GM21447 (cell line): ENCODE measurements at regions not wholly inside any gene's neighbourhood (a gene's known extent, or its start where the extent isn't known, plus 50 kb on each side); places are given as distances from the start of the nearest gene placed in this dataset.

ENCODE experiments used
- ATAC-seq: cut with Tn5 transposase; IDR thresholded peaks from one replicate; pipeline ENCODE4 v1.9.1; 2021; ENCODE audit not compliant: unreplicated experiment

DNA sequence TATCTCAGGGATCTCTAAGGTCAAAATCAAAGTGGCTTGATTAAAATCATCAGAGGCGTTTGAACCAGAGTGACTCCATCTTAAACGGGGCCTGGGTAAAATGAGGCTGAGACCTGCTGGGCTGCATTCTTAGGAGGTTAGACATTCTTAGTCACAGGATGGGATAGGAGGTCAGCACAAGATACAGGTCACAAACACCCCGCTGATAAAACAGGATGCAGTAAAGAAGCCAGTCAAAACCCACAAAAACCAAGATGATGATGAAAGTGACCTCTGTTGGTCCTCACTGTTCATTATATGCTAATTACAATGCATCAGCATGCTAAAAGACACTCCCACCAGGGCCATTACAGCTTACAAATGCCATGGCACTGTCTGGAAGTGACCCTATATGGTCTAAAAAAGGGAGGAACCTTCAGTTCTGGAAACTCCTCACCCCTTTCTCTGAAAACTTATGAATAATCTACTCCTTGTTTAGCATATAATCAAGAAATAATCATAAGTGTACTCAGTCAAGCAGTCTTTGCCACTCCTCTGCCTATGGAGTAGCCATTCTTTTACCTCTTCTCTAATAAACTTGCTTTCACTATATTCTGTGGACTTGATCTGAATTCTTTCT lies 143.3 kb upstream of the SLCO3A1 start:
- no peak for ATAC-seq

DNA sequence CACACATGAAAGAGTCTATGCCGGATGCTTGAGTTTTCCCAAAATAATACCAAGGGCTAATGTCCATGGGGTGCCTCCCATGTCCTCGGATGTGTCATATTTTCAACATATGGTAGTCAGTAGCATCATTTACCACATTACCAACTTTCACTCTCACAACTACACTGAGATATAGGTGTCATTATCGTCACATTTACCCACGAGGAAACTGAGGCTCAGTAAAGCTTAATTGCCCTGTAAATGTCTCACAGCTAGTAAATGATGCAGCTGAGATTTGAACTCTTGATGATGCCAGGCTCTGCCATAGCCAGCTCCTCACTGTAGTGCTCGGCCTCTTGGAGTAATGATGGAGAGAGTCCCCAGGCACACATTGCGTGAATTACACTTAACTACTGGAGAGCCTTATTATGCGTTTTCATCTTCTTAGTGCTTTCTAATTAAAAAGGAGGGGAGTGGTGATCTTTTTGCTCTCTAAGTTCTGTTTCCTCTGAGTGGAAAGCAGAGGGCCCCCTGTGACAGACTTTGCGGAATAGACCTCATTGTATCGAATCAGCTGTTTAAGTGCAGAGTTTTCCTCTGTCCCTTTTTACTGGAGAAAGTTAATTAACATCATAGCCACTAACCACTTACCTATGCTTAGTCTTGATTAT lies 142.0 kb upstream of the SLCO3A1 start:
- ATAC-seq: no peak

DNA sequence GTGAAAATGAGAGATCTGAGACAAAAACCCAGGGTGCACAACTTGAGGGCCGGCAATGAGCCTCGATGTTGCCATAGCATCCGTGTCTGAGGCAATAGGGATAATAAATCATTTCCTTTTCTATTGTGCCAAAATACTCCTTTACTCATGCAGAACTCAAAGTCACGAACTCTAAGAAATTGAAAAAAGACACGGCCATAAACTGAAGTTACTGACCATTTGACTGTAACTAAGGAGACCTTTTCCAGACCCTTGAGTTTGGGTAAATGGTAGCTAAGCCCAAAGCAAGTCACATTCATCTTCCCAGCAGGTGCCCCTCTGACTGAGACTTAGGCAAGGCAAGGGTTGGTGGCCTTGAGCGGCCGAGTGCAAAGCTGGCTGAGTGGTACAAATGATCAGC lies 141.2 kb upstream of the SLCO3A1 start:
- ATAC-seq: no peak

DNA sequence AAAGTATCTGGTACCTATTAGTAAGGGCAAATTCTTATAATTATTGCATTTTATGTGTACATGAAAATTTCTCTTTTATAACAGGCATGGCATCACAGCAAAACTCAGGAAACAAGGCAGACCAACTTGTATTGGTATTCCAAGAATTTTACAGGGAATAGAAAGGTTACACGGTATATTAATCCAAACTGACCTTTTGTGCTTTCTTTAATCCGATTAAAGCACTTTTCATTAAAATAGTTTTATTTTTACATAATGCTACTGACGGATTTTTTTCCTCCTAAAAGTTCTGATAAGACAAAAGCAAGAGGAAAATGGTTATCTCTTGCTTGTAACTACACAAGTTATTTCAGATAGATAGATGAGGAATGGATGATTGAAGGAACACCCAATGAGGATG lies 137.0 kb upstream of the SLCO3A1 start:
- no peak for ATAC-seq

DNA sequence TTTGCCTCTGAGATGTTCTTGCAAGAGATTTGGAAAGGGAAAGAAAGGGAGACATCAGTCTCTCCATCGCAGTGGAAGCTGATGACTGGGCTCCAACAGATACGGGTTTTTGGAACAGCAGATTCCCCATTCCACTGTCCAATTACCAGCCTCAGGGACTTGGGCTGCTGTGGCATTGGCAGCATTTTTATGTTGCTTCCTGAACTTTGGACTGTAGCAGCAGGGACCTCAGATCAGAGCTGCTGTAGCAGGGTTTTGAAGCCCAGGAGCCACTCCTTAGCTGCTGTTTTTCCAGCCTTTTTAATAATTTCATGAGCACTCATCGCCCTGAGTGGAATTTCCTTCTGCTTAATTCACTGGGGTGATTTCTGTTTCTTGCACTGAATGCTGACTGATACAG lies 135.7 kb upstream of the SLCO3A1 start:
- ATAC-seq: no peak

DNA sequence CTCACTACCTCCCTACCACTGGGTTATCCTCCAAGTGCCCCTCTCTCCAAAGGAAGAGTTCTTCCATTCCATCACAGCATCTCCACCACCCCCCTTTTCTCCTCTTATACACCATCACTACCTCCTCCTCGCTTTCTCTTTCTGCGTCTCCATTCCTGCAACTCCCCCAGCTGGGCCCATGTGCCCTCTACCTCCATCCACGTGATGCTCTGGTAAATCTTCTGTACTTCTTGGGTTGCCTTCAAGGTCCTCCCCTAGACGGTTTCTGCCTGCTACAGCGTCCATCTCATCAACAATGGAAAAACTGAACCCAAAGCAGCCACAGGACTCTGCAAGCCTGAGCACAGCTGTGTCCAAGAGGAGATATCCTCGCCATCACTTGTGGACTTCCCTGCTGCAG lies 129.5 kb upstream of the SLCO3A1 start:
- no peak for ATAC-seq

DNA sequence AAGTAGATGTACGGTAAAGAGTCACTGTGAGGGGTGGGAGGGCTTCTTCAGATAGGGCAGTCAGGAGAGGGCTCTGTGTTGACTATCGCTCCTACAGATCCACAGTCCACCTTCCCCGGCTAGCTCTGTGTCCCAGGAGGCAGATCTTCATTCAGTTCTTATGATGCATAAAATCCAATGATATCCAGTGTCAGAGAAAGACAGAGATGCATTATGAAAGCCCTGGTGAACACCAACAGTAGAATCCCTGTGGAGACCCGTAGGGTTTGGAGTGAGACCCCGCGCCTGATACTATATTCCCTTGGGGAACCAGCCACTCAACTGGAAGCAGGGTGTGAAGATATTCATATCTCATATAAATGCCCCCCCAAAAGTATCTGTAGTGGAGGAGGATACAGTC lies 119.8 kb upstream of the SLCO3A1 start:
- ATAC-seq: no peak

DNA sequence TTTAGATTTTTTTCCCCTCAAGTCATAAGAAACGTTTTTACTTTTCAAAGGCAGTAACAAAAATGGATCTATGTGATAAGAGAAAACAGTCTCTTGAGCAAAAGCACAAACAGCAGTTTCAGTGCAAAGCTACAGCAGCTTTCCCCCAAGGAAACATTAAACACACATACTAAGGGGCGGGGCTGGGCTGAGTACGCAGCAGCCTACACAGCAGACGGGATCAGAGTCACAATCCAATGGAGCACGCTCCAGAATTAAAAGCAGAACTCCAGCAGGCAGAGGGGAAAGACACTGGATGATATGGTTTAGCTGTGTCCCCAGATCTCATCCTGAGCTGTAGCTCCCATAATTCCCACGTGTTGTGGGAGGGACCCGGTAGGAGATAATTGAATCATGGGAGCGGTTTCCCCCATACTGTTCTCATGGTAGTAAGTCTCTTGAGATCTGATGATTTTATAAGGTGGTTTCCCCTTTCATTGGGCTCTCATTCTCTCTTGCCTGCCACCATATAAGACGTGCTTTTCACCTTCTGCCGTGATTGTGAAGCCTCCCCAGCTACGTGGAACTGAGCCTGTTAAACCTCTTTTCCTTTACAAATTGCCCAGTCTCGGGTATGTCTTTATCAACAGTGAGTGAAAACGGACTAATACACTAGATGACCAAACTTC lies 116.2 kb upstream of the SLCO3A1 start:
- ATAC-seq: no peak

DNA sequence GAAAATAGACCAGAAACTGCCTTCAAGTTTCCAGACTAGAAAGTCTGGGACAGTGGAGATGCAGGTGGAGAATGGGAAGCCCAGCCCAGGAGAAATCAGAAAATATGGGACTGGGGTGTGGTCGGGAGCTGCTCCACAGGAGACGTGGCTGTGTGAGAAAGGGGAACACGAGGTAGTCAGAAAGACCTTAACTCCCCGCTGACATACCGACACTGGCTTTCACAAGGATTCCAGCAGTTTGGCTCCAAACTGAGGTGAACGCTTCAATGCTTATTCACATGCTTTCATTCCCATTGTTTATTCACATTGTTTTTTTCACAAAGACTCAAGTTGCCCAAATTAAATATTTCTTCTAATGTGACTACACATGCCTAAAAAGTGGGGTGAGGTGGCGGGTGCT lies 111.5 kb upstream of the SLCO3A1 start:
- no peak for ATAC-seq

DNA sequence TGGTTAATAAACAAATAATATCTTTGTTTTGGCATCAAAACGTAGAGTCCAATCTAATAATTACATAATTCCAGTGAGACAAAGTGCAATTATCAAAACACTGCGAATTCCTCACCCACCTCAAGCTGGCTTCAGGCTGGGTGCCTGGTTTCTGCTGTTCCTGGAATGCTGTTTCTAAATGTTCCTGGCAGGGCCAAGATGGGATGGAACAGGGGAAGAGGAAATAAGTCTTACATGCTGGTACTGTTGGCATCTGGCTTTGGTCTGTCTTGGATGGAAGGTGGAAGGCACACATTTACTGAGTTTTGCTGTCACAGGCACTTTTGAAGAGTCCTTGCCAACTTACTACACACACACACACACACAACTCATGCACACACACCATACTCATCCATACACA lies 101.9 kb upstream of the SLCO3A1 start:
- no peak for ATAC-seq

DNA sequence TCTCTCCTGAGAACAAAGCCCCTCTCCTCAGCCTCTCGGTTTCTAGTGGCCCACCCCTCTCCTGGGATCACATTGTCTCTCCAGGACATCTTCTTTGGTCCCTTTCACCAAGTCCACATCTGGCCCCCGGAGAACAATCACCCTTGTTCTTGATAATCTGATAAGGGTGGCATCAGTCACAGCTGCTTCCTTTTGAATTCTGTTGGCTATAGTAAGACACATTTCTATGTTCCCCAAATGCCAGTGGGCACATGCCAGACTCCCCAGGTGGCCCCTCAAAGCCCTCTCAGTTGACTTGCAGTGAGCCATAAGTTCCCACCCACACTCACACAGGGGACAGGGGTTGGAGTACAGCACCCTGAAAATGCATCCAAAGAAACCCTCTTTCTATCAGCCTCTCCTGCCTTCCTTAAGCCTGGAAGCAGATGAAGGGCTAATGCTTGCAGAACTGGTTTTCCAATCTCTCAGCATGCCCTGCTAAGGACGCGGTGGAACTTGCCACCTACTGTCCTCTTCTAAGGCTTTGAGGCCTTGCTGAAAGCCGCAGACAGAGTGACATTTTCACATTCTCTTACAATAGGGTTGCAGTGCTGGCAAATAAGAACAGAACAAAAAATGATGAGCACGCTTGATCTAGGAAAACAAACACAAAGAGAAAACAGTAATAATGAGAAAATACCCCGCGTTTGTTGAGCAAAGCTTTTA lies 101.3 kb upstream of the SLCO3A1 start:
- no peak for ATAC-seq

DNA sequence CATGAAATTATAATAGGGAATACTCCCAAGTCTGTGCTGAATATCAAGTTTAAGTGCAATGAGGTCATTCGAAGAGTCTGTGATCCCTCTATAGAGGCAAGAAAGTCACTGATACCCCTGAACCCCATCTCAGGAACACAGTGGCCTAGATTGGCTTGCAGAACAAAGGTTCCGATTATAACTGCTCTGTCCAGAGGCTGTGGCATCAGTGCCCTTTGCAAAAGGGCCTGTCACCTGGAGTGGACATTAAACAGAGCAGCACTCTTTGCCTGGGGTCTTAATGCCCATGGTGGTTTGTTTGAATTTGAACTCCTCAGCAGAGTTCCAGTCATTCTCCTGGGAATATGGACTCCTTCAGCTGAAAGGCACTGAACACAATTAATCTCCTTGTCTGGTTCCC lies 93.9 kb upstream of the SLCO3A1 start:
- ATAC-seq: no peak

DNA sequence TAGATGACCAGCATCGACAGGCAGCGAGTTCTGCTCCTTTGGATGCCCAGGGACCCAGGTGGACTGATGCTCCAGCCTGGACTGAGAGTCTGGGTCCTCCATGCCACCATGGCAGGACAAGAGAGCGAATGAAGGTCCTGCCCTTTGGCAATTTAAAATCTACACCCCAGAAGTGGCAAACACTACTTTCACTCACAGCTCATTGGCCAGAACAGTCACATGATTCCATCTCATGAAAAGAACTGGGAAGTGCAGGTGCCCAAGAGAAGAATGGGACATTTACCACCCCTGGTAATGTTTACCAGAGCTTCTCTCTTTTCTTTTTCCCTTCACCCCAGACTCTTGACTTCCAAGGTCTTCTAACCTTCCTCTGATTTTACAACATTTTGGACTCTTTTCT lies 87.8 kb upstream of the SLCO3A1 start:
- no peak for ATAC-seq

DNA sequence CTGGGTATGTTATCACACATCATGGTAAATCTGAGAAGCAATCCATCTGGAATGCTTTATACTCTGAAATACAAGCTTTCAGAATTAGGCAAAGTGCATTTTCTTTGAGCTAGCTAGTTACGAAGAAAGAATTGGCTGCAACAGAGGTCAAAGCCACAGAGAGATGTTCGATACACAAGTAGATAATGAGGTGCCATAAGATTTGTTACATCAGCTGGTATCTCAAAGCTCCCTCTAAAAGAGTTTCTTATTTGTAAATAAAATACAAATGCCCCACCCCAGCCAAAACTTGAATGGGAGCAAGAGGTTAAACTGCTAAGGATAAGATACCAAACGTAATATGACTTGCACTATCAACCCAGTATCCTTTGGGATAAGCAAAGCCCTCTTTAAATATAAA lies 84.0 kb upstream of the SLCO3A1 start:
- ATAC-seq: no peak

DNA sequence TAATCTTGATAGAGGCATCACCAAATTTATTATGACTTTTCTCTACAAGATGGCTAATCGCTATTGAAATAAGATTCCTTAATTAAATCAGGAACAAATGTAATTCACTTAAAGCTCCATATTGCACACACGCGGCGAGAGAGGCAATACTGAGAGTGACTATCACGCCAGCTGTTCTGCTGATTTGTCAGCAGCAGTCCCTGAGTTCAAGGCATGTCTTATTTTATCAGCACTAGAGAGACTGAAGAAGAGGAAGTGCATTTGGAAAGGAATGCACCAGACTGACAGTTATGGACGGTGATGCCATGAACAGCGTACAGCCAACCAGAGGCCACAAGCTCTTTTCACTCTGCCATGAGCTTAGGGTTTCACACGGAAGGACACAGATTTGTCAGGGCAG lies 83.6 kb upstream of the SLCO3A1 start:
- ATAC-seq: no peak

DNA sequence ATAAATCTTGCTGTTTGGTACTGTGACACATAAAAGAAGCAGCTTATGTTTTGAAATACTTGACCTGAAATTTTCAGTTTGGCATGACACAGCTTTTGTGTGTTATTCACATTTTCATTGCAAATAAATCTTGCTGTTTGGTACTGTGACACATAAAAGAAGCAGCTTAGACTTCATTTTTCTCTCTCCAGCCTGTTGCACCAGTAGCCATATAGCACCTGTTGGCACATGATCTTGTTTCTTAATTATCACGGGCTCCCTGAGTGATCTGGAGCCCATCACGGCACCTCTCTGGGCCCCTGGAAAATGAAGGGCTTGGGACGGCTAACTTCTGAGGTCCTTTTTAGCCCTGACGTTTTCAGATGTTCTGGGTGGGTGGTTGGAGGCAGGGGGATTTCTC lies 77.4 kb upstream of the SLCO3A1 start:
- ATAC-seq: no peak

DNA sequence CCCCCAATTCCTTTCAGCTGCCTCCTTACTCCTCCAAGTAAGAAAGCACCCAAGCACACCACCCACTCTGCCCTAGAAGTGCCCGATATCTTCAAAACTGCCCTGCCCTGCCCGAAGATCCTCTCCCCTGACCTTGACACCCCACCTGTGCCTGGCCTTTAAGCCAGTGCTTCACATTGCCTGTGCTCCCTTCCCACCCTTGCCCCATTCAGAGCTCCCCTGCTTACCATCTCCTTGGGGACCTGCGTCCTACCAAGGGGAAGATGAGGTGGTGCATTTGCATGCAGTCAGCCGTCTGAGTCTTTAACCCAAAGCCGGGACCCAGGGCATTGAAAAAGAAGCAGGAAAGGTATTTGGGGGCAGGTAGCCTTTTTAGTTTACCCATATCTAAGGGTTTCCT lies 73.5 kb upstream of the SLCO3A1 start:
- no peak for ATAC-seq

DNA sequence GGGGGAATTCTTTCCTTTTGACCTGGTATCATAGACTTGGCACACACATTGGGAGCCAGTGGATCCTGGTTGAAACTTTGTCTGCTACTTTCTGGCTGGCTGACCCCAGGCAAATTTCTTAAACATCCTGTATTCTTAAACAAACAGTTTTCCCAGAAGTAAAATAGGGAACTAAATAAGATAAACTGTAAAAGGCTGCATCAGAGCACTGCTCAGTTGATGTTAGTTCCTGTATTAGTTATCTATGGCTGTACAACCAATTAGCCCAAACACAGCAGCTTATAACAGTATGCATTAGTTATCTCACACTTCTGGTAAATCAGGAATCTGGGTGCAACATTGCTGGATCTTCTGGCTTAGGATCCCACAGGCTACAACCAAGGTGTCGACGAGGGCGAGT lies 73.1 kb upstream of the SLCO3A1 start:
- ATAC-seq: no peak

DNA sequence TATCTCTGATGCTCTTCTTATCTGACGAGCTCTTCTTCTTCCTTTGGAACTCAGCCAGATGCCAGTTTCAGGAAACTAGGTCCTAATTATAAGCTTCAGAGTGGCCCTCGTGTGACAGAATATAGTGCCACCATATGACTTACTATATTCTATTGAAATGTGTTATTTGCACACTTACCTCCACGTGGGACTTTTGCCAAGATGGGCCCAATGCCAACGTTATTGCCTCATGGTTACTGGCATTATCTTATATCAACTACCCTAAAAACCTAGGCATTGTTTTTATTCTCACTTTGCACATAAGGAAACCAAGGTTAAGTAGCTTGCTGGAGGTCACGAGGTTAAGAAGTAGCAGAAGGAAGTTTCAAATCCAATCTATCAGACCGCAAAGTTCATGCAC lies 71.3 kb upstream of the SLCO3A1 start:
- ATAC-seq: no peak

DNA sequence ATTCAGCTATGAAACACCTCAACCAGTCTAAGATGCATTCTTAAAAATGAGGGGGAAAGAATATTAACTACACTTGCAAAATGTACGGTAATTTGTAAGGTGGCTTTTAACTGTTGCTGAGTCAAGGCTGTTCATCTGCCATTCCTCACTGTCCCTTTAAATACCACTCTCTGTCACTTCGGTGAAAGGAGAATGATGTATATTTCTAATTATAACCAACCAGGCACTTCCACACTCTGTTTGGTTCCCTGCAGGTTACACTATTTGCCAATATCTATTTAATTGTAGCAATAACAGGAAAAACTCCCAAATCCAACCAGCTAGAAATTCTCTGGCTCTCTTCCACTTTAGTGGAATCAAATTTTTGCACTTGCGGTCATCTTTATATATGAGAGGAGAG lies 70.5 kb upstream of the SLCO3A1 start:
- ATAC-seq: no peak

DNA sequence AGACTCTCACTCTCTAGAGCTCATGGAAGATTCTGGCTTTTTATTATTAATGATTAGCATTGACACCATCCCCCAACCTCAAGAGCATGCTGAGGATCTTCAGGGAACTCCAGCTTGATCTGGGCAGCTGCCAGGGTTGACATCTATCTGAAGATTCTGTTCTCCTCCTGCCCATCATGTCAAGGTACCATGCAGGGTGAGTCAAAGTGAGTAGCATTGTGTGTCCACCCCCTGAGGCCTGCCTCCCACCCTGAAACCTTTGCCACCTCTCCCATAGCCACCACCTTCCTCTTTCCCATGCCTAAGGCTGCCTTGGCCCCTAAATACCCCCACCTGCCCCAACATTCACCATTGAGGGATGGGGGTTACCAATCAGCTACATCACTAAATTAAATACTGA lies 70.1 kb upstream of the SLCO3A1 start:
- no peak for ATAC-seq
